Upper lobe of left lung (tissue), 4 donors: ENCODE measurements at regions not wholly inside any gene's neighbourhood (a gene's known extent, or its start where the extent isn't known, plus 50 kb on each side); places are given as distances from the start of the nearest gene placed in this dataset.

Experiments
- EP300 ChIP-seq, 4 donors: sonication (generic); formaldehyde crosslinking; IDR thresholded peaks; one replicate each; pipeline ENCODE4 v1.5.1; 2017; ENCODE audit warnings: antibody characterized with exemption in 4 of 4, control low read depth in 2 of 4
- POLR2A ChIP-seq, 4 donors: fragments of 450-650 bp; IDR thresholded peaks; one replicate each; pipeline ENCODE4 v1.5.1; 2016 to 2017; ENCODE audit warnings: antibody characterized with exemption in 4 of 4, mild to moderate bottlenecking in 2 of 4
- POLR2AphosphoS5 ChIP-seq, 2 donors: sonication (generic); formaldehyde crosslinking; IDR thresholded peaks; one replicate each; pipeline ENCODE4 v1.5.1; 2017; ENCODE audit warnings: antibody characterized with exemption in 2 of 2
- TF ChIP-seq, protein P1 (sequence below), 6 experiments: fragments of 450-650 bp in 4 of 6; fragments of 200-600 bp in 2 of 6; sonication (generic) in 2 of 6; IDR thresholded peaks; one replicate each; pipeline ENCODE4 v1.5.1; 2016 to 2019; ENCODE audit warnings: antibody characterized with exemption in 6 of 6

DNA sequence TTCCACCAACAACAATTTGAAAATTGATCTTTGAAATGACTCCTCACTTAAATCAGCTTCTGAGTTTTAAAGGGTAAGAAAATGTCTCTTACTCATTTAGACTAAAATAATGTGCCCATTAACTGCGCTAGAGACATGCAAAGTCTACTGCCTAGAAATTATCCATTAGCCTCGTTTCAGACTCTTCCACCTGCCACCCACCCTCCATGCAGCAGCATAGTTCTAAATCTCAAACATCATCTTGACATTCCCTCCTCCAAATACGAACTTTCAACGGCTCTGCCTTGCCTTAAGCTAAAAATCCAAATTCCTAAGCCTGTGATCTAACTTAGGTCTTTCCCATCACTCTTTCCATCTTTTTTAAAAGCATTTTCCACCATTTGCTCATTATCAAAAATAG is 66.6 kb upstream of the ST8SIA2 start:
- TF ChIP-seq, protein P1, sequence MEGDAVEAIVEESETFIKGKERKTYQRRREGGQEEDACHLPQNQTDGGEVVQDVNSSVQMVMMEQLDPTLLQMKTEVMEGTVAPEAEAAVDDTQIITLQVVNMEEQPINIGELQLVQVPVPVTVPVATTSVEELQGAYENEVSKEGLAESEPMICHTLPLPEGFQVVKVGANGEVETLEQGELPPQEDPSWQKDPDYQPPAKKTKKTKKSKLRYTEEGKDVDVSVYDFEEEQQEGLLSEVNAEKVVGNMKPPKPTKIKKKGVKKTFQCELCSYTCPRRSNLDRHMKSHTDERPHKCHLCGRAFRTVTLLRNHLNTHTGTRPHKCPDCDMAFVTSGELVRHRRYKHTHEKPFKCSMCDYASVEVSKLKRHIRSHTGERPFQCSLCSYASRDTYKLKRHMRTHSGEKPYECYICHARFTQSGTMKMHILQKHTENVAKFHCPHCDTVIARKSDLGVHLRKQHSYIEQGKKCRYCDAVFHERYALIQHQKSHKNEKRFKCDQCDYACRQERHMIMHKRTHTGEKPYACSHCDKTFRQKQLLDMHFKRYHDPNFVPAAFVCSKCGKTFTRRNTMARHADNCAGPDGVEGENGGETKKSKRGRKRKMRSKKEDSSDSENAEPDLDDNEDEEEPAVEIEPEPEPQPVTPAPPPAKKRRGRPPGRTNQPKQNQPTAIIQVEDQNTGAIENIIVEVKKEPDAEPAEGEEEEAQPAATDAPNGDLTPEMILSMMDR (IDR thresholded peaks at IDR 0.05), result no peak
- TF ChIP-seq EP300 (IDR thresholded peaks at IDR 0.05), result no peak
- TF ChIP-seq POLR2A (IDR thresholded peaks at IDR 0.05), result no peak
- TF ChIP-seq POLR2AphosphoS5 (IDR thresholded peaks at IDR 0.05), result no peak
